Panc1 (cell line): ENCODE measurements at regions not wholly inside any gene's neighbourhood (a gene's known extent, or its start where the extent isn't known, plus 50 kb on each side); places are given as distances from the start of the nearest gene placed in this dataset.

ENCODE experiments used
- ATAC-seq: fragments of 200-7000 bp; cut with Tn5 transposase; 2 replicates; pipeline ENCODE4 v1.9.1; 2020; ENCODE audit warnings: mild to moderate bottlenecking, moderate library complexity
- BruUV-seq: library from RNA; stranded (reverse); fragments of 400-500 nt; replicated peaks from 2 replicates; lab custom pipeline; 2021; lab: Mats Ljungman, UMichigan
- CTCF ChIA-PET: fragments of 300-600 bp; sonication (Branson Sonifier 250); formaldehyde crosslinking; loops from one replicate; lab custom pipeline; 2022; ENCODE audit warnings: antibody characterized with exemption; lab: Charles Lee
- POLR2A ChIA-PET: fragments of 300-600 bp; sonication (Branson Sonifier 250); formaldehyde crosslinking; loops from one replicate; lab custom pipeline; 2022; ENCODE audit warnings: antibody characterized with exemption; lab: Charles Lee
- DNase-seq: peaks from one replicate; pipeline ENCODE4 v3.0.0-alpha.2; 2010; ENCODE audit warnings: low read depth, low spot score
- H3K27ac ChIP-seq: 2 replicates; pipeline ENCODE4 v1.5.1; 2011; ENCODE audit warnings: mild to moderate bottlenecking, low read length, inconsistent platforms
- H3K27me3 ChIP-seq: fragments of 200-500 bp; sonication (Bioruptor generic); 2 replicates; pipeline ENCODE4 v1.6.0; 2014; ENCODE audit warnings: low read length, inconsistent platforms; ENCODE audit not compliant: control insufficient read depth, insufficient read depth
- H3K36me3 ChIP-seq: fragments of 200-500 bp; sonication (Bioruptor generic); 2 replicates; pipeline ENCODE4 v1.5.1; 2014; ENCODE audit warnings: inconsistent platforms, mild to moderate bottlenecking, low read length, moderate library complexity; ENCODE audit not compliant: control insufficient read depth, insufficient read depth
- H3K4me1 ChIP-seq: 2 replicates; pipeline ENCODE4 v1.5.1; 2011; ENCODE audit warnings: inconsistent platforms, mild to moderate bottlenecking, low read length, moderate library complexity; ENCODE audit not compliant: control insufficient read depth, insufficient read depth
- H3K4me3 ChIP-seq, 2 experiments: 2 replicates each; pipeline ENCODE4 v1.5.1; 2011 to 2012; ENCODE audit warnings: low read depth in 2 of 2, low read length in 2 of 2, mild to moderate bottlenecking in 2 of 2, inconsistent platforms in 1 of 2, moderate library complexity in 1 of 2
- H3K9me3 ChIP-seq: fragments of 200-500 bp; sonication (Bioruptor generic); 2 replicates; pipeline ENCODE4 v1.5.1; 2014; ENCODE audit warnings: low read depth, mild to moderate bottlenecking, inconsistent platforms, low read length, moderate library complexity; ENCODE audit not compliant: control insufficient read depth, insufficient read depth
- CTCF ChIP-seq: fragments of 450-650 bp; IDR thresholded peaks from 2 replicates; pipeline ENCODE4 v1.5.1; 2017; ENCODE audit warnings: mild to moderate bottlenecking
- POLR2AphosphoS5 ChIP-seq: IDR thresholded peaks from 2 replicates; pipeline ENCODE4 v1.6.1; 2012; ENCODE audit warnings: mild to moderate bottlenecking, low read depth, low read length, moderate library complexity
- REST ChIP-seq, 2 experiments: IDR thresholded peaks; 2 replicates each; pipeline ENCODE4 v1.6.1; 2011 to 2012; ENCODE audit warnings: low read depth in 2 of 2, control low read depth in 1 of 2, low read length in 1 of 2, mild to moderate bottlenecking in 1 of 2, moderate library complexity in 1 of 2; ENCODE audit not compliant: insufficient read depth in 1 of 2
- SIN3A ChIP-seq: IDR thresholded peaks from 2 replicates; pipeline ENCODE4 v1.6.1; 2012; ENCODE audit warnings: low read depth, mild to moderate bottlenecking, low read length, moderate library complexity, borderline replicate concordance; ENCODE audit not compliant: insufficient read depth
- TCF7L2 ChIP-seq: IDR thresholded peaks from 2 replicates; pipeline ENCODE4 v1.6.1; 2011; ENCODE audit warnings: mild to moderate bottlenecking, low read depth, low read length, inconsistent platforms
- in situ Hi-C: cut with HindIII; loops from 2 replicates; pipeline ENCODE4 v1.10.0; 2016; ENCODE audit warnings: low sequenced_read_pairs, low pct_unique_long_range_greater_than_20kb
- intact Hi-C: fragments of 100-400 bp; cut with micrococcal nuclease; formaldehyde crosslinking; loops from one replicate; pipeline ENCODE4 v1.10.0; 2022; ENCODE audit not compliant: unreplicated experiment

GRCh38 chr2:129367107-129367506 is 612.4 kb upstream of the RAB6C start:
- in situ Hi-C loops: no loop called here
- Histone ChIP-seq H3K27me3 (peaks cover 2% of the 10 kb centered on the region; the same call in 1 of the 2 replicates), H3K9me3 (no peaks in the 10 kb centered on the region), H3K27ac (no peak overlapping the region), H3K4me1 (no peaks in the 10 kb centered on the region), H3K36me3 (no peaks in the 10 kb centered on the region), H3K4me3 (no peak overlapping the region)
- ATAC-seq (no peak), DNase-seq (no peak)
- TF ChIP-seq POLR2AphosphoS5 (no peak), TCF7L2 (no peak), CTCF (no peak), REST (IDR thresholded peaks at IDR 0.05; ENCODE audit: insufficient read depth in 1 of 2, low read depth in 2 of 2, low read length in 1 of 2) (no peak), SIN3A (no peak)
- CTCF ChIA-PET: no interaction called here
- POLR2A ChIA-PET: no interaction called here
- intact Hi-C loops: no loop called here
- no TSS peak for BruUV-seq

GRCh38 chr2:129369437-129369836 is 610.0 kb upstream of the RAB6C start:
- intact Hi-C loops (no loop called here), in situ Hi-C loops (no loop called here)
- POLR2A ChIA-PET: no interaction called here

More at GRCh38 chr2:129369437-129369836, 610.0 kb upstream of the RAB6C start:
- Histone ChIP-seq H3K4me1 (no peaks in the 10 kb centered on the region), H3K27me3 (peaks cover 2% of the 10 kb centered on the region; the same call in 1 of the 2 replicates), H3K36me3 (no peaks in the 10 kb centered on the region), H3K27ac (no peak overlapping the region), H3K9me3 (no peaks in the 10 kb centered on the region), H3K4me3 (no peak overlapping the region)
- no TSS peak for BruUV-seq
- TF ChIP-seq SIN3A: no peak
- TF ChIP-seq CTCF: no peak
- TF ChIP-seq POLR2AphosphoS5: no peak
- TF ChIP-seq REST (IDR thresholded peaks at IDR 0.05; ENCODE audit: insufficient read depth in 1 of 2, low read depth in 2 of 2, low read length in 1 of 2): no peak
- TF ChIP-seq TCF7L2: no peak
- DNase-seq: no peak
- no peak for ATAC-seq
- CTCF ChIA-PET: no interaction called here
